ENCODE measurements at regions not wholly inside any gene's neighbourhood (a gene's known extent, or its start where the extent isn't known, plus 50 kb on each side); places are given as distances from the start of the nearest gene placed in this dataset.
A peak's percentile ranks its signal among the peaks of the same experiment; 100 is the strongest.

DNA sequence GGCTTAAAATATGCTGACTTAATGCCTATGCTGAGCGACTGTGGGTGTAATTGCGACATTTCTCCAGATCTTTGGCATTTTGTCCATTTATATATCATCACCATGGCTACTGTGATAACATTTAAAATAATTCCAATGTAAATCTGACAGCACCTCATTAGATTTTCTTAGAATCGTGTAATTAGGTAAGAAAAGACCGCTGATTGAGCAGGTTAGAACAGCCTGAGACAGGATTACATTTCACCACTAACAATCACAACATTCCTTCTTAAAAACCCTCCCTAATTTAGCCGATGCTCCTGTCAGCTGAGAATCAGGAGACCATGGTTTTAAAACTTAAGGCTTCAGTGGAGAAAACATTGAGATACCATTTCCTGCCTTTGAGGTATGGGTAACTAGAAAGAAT is 455.3 kb upstream of the PDZRN3 start:
- Histone ChIP-seq H3K27ac (ENCODE audit: low read depth in 1 of 2, low read length in 1 of 2) (no peak overlapping the region), H3K36me3 (ENCODE audit: control insufficient read depth in 4 of 4, insufficient read depth in 4 of 4, low read length in 4 of 4) (no peaks in the 10 kb centered on the region), H3K27me3 (ENCODE audit: control insufficient read depth in 3 of 3, insufficient read depth in 3 of 3, low read length in 2 of 3) (no peaks in the 10 kb centered on the region), H3K4me1 (ENCODE audit: control insufficient read depth in 5 of 5, insufficient read depth in 5 of 5, low read length in 5 of 5) (peaks cover 0 to 46% (median 8%) of the 10 kb centered on the region in 5 donors), H3K9ac (ENCODE audit: insufficient read depth in 1 of 2, low read length in 2 of 2) (peak overlapping the region in 1 of 2 donors; percentile 72), H3K9me3 (ENCODE audit: control insufficient read depth in 4 of 4, insufficient read depth in 3 of 4, low read length in 3 of 4) (no peaks in the 10 kb centered on the region), H3K4me3 (no peak overlapping the region)
- TF ChIP-seq, protein P1, sequence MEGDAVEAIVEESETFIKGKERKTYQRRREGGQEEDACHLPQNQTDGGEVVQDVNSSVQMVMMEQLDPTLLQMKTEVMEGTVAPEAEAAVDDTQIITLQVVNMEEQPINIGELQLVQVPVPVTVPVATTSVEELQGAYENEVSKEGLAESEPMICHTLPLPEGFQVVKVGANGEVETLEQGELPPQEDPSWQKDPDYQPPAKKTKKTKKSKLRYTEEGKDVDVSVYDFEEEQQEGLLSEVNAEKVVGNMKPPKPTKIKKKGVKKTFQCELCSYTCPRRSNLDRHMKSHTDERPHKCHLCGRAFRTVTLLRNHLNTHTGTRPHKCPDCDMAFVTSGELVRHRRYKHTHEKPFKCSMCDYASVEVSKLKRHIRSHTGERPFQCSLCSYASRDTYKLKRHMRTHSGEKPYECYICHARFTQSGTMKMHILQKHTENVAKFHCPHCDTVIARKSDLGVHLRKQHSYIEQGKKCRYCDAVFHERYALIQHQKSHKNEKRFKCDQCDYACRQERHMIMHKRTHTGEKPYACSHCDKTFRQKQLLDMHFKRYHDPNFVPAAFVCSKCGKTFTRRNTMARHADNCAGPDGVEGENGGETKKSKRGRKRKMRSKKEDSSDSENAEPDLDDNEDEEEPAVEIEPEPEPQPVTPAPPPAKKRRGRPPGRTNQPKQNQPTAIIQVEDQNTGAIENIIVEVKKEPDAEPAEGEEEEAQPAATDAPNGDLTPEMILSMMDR (IDR thresholded peaks at IDR 0.05; ENCODE audit: control extremely low read depth, extremely low read depth) = no peak
- DNase-seq (peak; percentile 63 to 98 (median 97)), ATAC-seq (ENCODE audit: insufficient read depth, low FRiP score) (no peak)
- WGBS, 2 donors = 55 to 75% methylated on average over 5 of the region's 5 CpGs

DNA sequence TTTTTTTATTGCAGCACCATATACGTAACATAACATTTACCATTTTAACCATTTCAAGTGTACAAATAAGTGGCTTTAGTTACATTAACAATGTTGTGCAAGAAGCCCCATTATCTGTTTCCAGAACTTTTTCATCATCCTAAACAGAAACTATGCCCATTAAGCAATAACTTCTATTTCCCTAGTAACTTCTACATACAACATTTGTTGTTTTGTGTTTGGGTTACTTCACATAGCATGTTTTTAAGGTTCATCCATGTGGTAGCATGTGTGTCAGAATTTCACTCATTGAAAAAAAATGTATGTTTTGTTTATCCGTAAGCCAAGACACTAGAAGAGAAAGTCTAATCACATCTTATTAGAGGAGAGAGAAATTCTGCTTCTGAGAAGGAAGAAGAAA is 450.5 kb upstream of the PDZRN3 start:
- H3K9me3 ChIP-seq (ENCODE audit: control insufficient read depth in 4 of 4, insufficient read depth in 3 of 4, low read length in 3 of 4) = no peaks in the 10 kb centered on the region
- H3K9ac ChIP-seq (ENCODE audit: insufficient read depth in 1 of 2, low read length in 2 of 2) = no peak overlapping the region
- no peak overlapping the region for H3K4me3 ChIP-seq
- H3K36me3 ChIP-seq (ENCODE audit: control insufficient read depth in 4 of 4, insufficient read depth in 4 of 4, low read length in 4 of 4) = no peaks in the 10 kb centered on the region
- TF ChIP-seq, protein P1 (IDR thresholded peaks at IDR 0.05; ENCODE audit: control extremely low read depth, extremely low read depth) = no peak
- no peaks in the 10 kb centered on the region for H3K27me3 ChIP-seq (ENCODE audit: control insufficient read depth in 3 of 3, insufficient read depth in 3 of 3, low read length in 2 of 3)
- ATAC-seq (ENCODE audit: insufficient read depth, low FRiP score) = no peak
- H3K27ac ChIP-seq (ENCODE audit: low read depth in 1 of 2, low read length in 1 of 2) = no peak overlapping the region
- peaks cover 0 to 27% (median 8%) of the 10 kb centered on the region in 5 donors for H3K4me1 ChIP-seq (ENCODE audit: control insufficient read depth in 5 of 5, insufficient read depth in 5 of 5, low read length in 5 of 5)
- 60 to 84% methylated on average over 2 of the region's 2 CpGs for WGBS, 2 donors
- DNase-seq = peak in 2 of 3 donors; percentile 82 to 87

DNA sequence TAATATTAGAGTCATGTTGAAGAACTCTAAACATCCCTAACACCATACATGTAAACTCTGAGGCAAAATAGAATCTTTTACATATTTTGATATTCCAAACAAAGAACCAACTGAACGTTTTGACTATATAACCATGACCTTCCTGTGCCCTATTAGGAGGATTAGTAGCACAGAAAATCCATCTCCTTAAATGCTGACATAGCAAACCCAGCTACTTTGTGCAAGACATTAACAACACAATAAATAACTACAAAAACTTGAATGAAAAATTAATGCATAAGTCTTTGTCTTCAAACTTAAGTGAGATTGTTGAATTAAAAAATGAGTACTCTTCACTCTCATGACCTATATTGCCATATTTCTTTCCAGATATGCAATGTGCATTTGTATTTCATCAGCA is 450.0 kb upstream of the PDZRN3 start:
- TF ChIP-seq, protein P1 (IDR thresholded peaks at IDR 0.05; ENCODE audit: control extremely low read depth, extremely low read depth) = no peak
- no peaks in the 10 kb centered on the region for H3K9me3 ChIP-seq (ENCODE audit: control insufficient read depth in 4 of 4, insufficient read depth in 3 of 4, low read length in 3 of 4)
- H3K9ac ChIP-seq (ENCODE audit: insufficient read depth in 1 of 2, low read length in 2 of 2) = no peak overlapping the region
- H3K27ac ChIP-seq (ENCODE audit: low read depth in 1 of 2, low read length in 1 of 2) = no peak overlapping the region
- H3K4me1 ChIP-seq (ENCODE audit: control insufficient read depth in 5 of 5, insufficient read depth in 5 of 5, low read length in 5 of 5) = peaks cover 0 to 22% (median 8%) of the 10 kb centered on the region in 5 donors
- 49 to 52% methylated on average over 1 of the region's 1 CpG for WGBS, 2 donors
- H3K36me3 ChIP-seq (ENCODE audit: control insufficient read depth in 4 of 4, insufficient read depth in 4 of 4, low read length in 4 of 4) = no peaks in the 10 kb centered on the region
- H3K27me3 ChIP-seq (ENCODE audit: control insufficient read depth in 3 of 3, insufficient read depth in 3 of 3, low read length in 2 of 3) = no peaks in the 10 kb centered on the region
- H3K4me3 ChIP-seq = no peak overlapping the region
- no peak for DNase-seq
- ATAC-seq (ENCODE audit: insufficient read depth, low FRiP score) = no peak

DNA sequence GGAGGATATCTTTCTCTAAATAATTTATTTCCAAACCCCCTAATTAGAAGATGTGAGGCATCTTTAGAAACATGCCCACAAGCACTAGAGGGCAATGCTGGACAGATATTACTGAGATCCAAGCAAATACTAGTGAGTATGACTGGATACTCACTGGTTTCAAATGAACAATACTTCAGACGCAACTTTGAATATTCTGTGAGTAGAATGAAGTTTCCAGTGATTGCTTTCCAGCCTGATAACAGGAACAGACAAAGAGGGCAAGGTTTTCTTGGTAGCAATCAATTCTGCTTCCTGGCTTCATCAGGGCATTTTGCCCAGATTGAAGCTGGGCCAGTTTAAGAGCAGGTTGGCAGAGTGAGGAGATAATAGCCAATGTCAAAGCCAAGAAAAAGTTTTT is 442.6 kb upstream of the PDZRN3 start:
- no peak overlapping the region for H3K4me3 ChIP-seq
- no peaks in the 10 kb centered on the region for H3K36me3 ChIP-seq (ENCODE audit: control insufficient read depth in 4 of 4, insufficient read depth in 4 of 4, low read length in 4 of 4)
- peaks cover 0 to 1% (median 0%) of the 10 kb centered on the region in 4 donors for H3K9me3 ChIP-seq (ENCODE audit: control insufficient read depth in 4 of 4, insufficient read depth in 3 of 4, low read length in 3 of 4)
- no peak for ATAC-seq (ENCODE audit: insufficient read depth, low FRiP score)
- peaks cover 0 to 17% (median 3%) of the 10 kb centered on the region in 5 donors for H3K4me1 ChIP-seq (ENCODE audit: control insufficient read depth in 5 of 5, insufficient read depth in 5 of 5, low read length in 5 of 5)
- TF ChIP-seq, protein P1 (IDR thresholded peaks at IDR 0.05; ENCODE audit: control extremely low read depth, extremely low read depth) = no peak
- H3K27ac ChIP-seq (ENCODE audit: low read depth in 1 of 2, low read length in 1 of 2) = no peak overlapping the region
- DNase-seq = peak; percentile 45 to 87 (median 85)
- peak overlapping the region in 1 of 2 donors; percentile 16 for H3K9ac ChIP-seq (ENCODE audit: insufficient read depth in 1 of 2, low read length in 2 of 2)
- H3K27me3 ChIP-seq (ENCODE audit: control insufficient read depth in 3 of 3, insufficient read depth in 3 of 3, low read length in 2 of 3) = no peaks in the 10 kb centered on the region
- 27 to 36% methylated on average over 1 of the region's 1 CpG for WGBS, 2 donors

Data from lung (tissue), 11 donors.